T-cell (primary cell): ENCODE measurements at regions not wholly inside any gene's neighbourhood (a gene's known extent, or its start where the extent isn't known, plus 50 kb on each side); places are given as distances from the start of the nearest gene placed in this dataset.

ENCODE experiments used
- ATAC-seq, 4 experiments: fragments of 200-7000 bp in 3 of 4; fragments of 150-1000 bp in 1 of 4; cut with Tn5 transposase; replicated peaks in 1 of 4; 1 replicate in 3 of 4; 2 replicates in 1 of 4; pipeline ENCODE4 v1.10.0; 2021; ENCODE audit warnings: moderate library complexity in 3 of 4, mild to moderate bottlenecking in 2 of 4, moderate number of reproducible peaks in 1 of 4
- CTCF ChIA-PET, 2 donors: fragments of 300-600 bp; sonication (Branson Sonifier 250); formaldehyde crosslinking; loops; one replicate each; lab custom pipeline; 2022; ENCODE audit warnings: antibody characterized with exemption in 2 of 2; lab: Charles Lee
- POLR2A ChIA-PET, 2 donors: fragments of 300-600 bp; sonication (Branson Sonifier 250); formaldehyde crosslinking; loops; one replicate each; lab custom pipeline; 2022; ENCODE audit warnings: antibody characterized with exemption in 2 of 2; lab: Charles Lee
- DNase-seq, 35 experiments: peaks; one replicate each; pipeline versions ENCODE4 v3.0.0 to v3.0.0-alpha.2; 2013 to 2023
- H3K27ac ChIP-seq: one replicate; pipeline ENCODE4 v1.5.1; 2013; ENCODE audit warnings: low read length
- H3K27me3 ChIP-seq, 2 experiments: replicated peaks in 1 of 2; 1 replicate in 1 of 2; 2 replicates in 1 of 2; pipeline versions ENCODE4 v1.6.1 to v1.7.0; 2013; ENCODE audit warnings: low read length in 1 of 2, mixed read lengths in 1 of 2; ENCODE audit not compliant: control insufficient read depth in 2 of 2, insufficient read depth in 2 of 2; ENCODE audit errors: extremely low read depth in 1 of 2
- H3K36me3 ChIP-seq, 2 donors: 1 replicate in 1 of 2; 2 replicates in 1 of 2; pipeline versions ENCODE4 v1.6.1 to v1.7.0; 2013; ENCODE audit warnings: low read length in 1 of 2; ENCODE audit not compliant: control insufficient read depth in 2 of 2, insufficient read depth in 1 of 2; ENCODE audit errors: extremely low read depth in 1 of 2
- H3K4me1 ChIP-seq, 2 experiments: 1 replicate in 1 of 2; 2 replicates in 1 of 2; pipeline versions ENCODE4 v1.6.1 to v1.7.0; 2013; ENCODE audit warnings: low read length in 2 of 2, mixed read lengths in 1 of 2; ENCODE audit not compliant: insufficient read depth in 2 of 2, control insufficient read depth in 1 of 2; ENCODE audit errors: extremely low read depth in 1 of 2
- H3K4me3 ChIP-seq, 2 donors: 1 replicate in 1 of 2; 2 replicates in 1 of 2; pipeline versions ENCODE4 v1.5.1 to v1.7.0; 2013; ENCODE audit warnings: mild to moderate bottlenecking in 2 of 2, low read length in 1 of 2, moderate library complexity in 1 of 2; ENCODE audit not compliant: control insufficient read depth in 1 of 2; ENCODE audit errors: extremely low read depth in 1 of 2
- H3K9me3 ChIP-seq: 2 replicates; pipeline ENCODE4 v1.7.0; 2013
- H3K27ac Mint-ChIP-seq, 2 donors: one replicate each; pipeline ENCODE4 v1.8.0; 2020 to 2021; ENCODE audit warnings: mild to moderate bottlenecking in 2 of 2, mixed read lengths in 2 of 2
- H3K27me3 Mint-ChIP-seq, 2 donors: one replicate each; pipeline ENCODE4 v1.8.0; 2021 to 2022; ENCODE audit warnings: mixed read lengths in 2 of 2
- H3K36me3 Mint-ChIP-seq: one replicate; pipeline ENCODE4 v1.8.0; 2021; ENCODE audit warnings: mixed read lengths
- H3K4me1 Mint-ChIP-seq, 3 donors: one replicate each; pipeline ENCODE4 v1.8.0; 2020 to 2022; ENCODE audit warnings: mixed read lengths in 3 of 3, mild to moderate bottlenecking in 1 of 3
- H3K4me3 Mint-ChIP-seq, 3 donors: one replicate each; pipeline ENCODE4 v1.8.0; 2020 to 2022; ENCODE audit warnings: mild to moderate bottlenecking in 3 of 3, mixed read lengths in 3 of 3, moderate library complexity in 3 of 3
- H3K9me3 Mint-ChIP-seq, 3 donors: one replicate each; pipeline ENCODE4 v1.8.0; 2020 to 2022; ENCODE audit warnings: mixed read lengths in 3 of 3
- WGBS: methylation state at CpG from one replicate; pipeline ENCODE4 v1.1.5; 2013; ENCODE audit warnings: missing lambda C conversion rate; ENCODE audit not compliant: insufficient coverage; 5-methylcytosine and 5-hydroxymethylcytosine counted together

DNA sequence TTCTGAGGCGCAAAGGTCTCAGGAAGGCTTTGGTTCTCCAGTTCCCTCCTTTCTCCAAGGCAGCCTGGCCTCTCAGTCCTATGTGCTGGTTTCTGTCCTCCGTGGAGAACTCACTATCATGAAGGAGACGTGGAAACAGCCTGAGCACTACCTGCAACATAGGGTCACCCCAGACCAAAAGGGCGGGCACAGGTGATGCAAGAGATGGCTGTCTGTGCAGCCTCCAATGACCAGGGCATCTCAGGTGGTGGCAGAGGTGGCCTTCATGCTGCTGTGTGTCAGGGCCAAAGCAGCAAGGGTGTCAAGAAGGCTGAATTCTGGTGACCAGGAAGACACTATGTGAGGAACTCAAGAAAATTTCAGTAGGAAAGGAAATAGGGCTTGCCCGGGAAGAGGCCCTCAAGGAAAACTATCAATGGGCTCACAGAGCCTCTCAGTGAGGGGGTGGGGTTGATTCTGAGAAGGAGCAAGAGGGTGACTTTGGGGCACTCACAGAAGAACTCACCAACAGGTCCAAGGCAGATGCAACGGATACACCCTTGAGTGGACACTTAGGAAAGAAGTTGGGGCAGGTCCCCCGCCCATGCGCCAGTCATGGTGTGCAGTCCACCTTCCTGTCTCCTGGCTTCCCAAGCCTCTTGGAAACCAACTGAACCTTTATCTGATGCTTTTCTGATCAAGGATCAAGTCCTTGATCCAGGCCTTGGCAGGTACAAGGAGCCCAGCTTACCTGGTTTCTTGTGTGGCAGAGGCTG is 212.3 kb upstream of the B3GAT1 start:
- no peaks in the 10 kb centered on the region for H3K36me3 ChIP-seq
- H3K36me3 Mint-ChIP-seq: no peaks in the 10 kb centered on the region

DNA sequence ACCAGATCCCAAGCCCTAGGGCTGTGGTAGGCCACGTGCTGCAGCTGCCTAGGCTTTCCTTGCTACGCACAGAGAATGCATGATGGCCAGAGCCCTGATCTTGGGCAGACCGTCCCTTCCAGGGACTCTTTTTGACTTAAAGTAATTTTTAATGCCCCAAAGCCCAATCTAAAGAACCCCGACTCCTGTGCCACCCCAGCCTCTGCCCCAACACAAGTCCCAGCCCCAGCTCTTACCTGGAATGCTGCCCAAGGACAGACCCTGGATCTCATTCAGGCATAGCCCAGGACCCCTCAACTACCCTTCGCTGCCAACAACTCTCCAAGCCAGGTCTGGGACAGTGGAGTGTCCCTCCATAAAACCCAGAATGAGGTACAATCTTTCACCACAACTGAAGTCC is 211.7 kb upstream of the B3GAT1 start:
- Histone ChIP-seq H3K9me3 (no peaks in the 10 kb centered on the region), H3K36me3 (no peaks in the 10 kb centered on the region), H3K27me3 (peaks cover 0 to 23% of the 10 kb centered on the region in 2 experiments), H3K4me3 (no peak overlapping the region), H3K4me1 (no peaks in the 10 kb centered on the region), H3K27ac (no peak overlapping the region)
- DNase-seq (no peak), ATAC-seq (no peak)
- peaks cover 13 to 14% of the 10 kb centered on the region in 2 donors for H3K27me3 Mint-ChIP-seq
- no peak overlapping the region for H3K4me3 Mint-ChIP-seq
- 77% methylated on average over 3 of the region's 5 CpGs for WGBS
- no peaks in the 10 kb centered on the region for H3K36me3 Mint-ChIP-seq
- ChIA-PET POLR2A (no interaction called here), CTCF (no interaction called here)
- no peaks in the 10 kb centered on the region for H3K9me3 Mint-ChIP-seq
- no peak overlapping the region for H3K27ac Mint-ChIP-seq
- no peaks in the 10 kb centered on the region for H3K4me1 Mint-ChIP-seq

More for the DNA sequence above, 212.3 kb upstream of the B3GAT1 start:
- Mint-ChIP-seq H3K4me3 (no peak overlapping the region), H3K27ac (no peak overlapping the region), H3K9me3 (no peaks in the 10 kb centered on the region), H3K4me1 (no peaks in the 10 kb centered on the region), H3K27me3 (peaks cover 13 to 14% of the 10 kb centered on the region in 2 donors)
- 84% methylated on average over 6 of the region's 8 CpGs for WGBS
- Histone ChIP-seq H3K9me3 (no peaks in the 10 kb centered on the region), H3K4me1 (no peaks in the 10 kb centered on the region), H3K27me3 (peaks cover 0 to 27% of the 10 kb centered on the region in 2 experiments), H3K4me3 (no peak overlapping the region), H3K27ac (no peak overlapping the region)
- POLR2A ChIA-PET: no interaction called here
- no peak for ATAC-seq
- DNase-seq: no peak
- CTCF ChIA-PET: no interaction called here

DNA sequence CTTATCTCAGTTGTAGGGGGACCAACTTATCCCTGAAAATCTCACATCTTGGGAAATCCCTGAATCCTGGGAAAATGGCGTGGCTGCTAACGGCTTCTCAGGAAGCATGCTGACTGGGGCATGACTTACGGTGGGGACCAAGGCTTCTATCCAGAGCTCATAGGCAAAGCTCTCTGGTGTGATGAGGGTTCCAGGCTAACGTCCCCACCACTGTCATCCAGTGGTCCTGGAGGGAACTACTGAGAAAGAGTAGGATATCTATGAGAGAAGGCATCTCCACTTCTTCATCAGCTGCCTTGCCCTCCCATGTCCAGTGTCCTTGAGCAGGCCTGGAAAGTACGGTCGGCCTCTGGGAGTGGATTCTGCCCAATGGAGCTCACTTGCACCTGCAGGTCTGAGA is 210.4 kb upstream of the B3GAT1 start:
- Histone ChIP-seq H3K9me3 (no peaks in the 10 kb centered on the region), H3K27ac (no peak overlapping the region), H3K27me3 (peaks cover 0 to 22% of the 10 kb centered on the region in 2 experiments), H3K4me3 (no peak overlapping the region), H3K4me1 (no peaks in the 10 kb centered on the region), H3K36me3 (no peaks in the 10 kb centered on the region)
- ChIA-PET CTCF (no interaction called here), POLR2A (no interaction called here)
- Mint-ChIP-seq H3K27ac (no peak overlapping the region), H3K9me3 (no peaks in the 10 kb centered on the region), H3K27me3 (peaks cover 11 to 13% of the 10 kb centered on the region in 2 donors), H3K4me3 (no peak overlapping the region), H3K36me3 (no peaks in the 10 kb centered on the region), H3K4me1 (no peaks in the 10 kb centered on the region)
- WGBS: 100% methylated on average over 1 of the region's 6 CpGs
- DNase-seq (no peak), ATAC-seq (no peak)

DNA sequence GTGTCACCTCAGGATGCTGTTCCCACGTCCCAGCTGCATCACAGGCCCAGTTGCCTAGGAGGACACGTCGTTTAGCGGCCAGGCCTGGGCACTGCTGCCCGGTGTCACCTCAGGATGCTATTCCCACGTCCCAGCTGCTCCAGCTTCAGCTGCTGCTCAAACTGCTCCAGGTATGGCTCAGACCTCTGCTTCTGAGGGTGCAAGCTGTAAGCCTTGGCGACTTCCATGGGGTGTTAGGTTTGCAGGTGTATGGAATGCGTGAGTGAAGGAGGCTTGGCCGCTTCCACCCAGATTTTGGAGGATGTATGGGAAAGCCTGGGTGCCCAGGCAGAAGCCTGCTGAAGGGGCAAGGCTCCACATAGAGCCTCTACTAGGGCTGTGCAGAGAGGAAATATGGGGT is 205.3 kb upstream of the B3GAT1 start:
- Histone ChIP-seq H3K9me3 (no peaks in the 10 kb centered on the region), H3K27me3 (peaks cover 0 to 11% of the 10 kb centered on the region in 2 experiments), H3K27ac (no peak overlapping the region), H3K4me3 (no peak overlapping the region), H3K36me3 (no peaks in the 10 kb centered on the region), H3K4me1 (no peaks in the 10 kb centered on the region)
- CTCF ChIA-PET: no interaction called here
- Mint-ChIP-seq H3K9me3 (no peaks in the 10 kb centered on the region), H3K4me1 (no peaks in the 10 kb centered on the region), H3K27me3 (peaks cover 8 to 20% of the 10 kb centered on the region in 2 donors), H3K4me3 (no peak overlapping the region), H3K36me3 (no peaks in the 10 kb centered on the region), H3K27ac (no peak overlapping the region)
- no peak for DNase-seq
- POLR2A ChIA-PET: no interaction called here
- ATAC-seq: no peak
- WGBS: 81% methylated on average over 7 of the region's 9 CpGs

DNA sequence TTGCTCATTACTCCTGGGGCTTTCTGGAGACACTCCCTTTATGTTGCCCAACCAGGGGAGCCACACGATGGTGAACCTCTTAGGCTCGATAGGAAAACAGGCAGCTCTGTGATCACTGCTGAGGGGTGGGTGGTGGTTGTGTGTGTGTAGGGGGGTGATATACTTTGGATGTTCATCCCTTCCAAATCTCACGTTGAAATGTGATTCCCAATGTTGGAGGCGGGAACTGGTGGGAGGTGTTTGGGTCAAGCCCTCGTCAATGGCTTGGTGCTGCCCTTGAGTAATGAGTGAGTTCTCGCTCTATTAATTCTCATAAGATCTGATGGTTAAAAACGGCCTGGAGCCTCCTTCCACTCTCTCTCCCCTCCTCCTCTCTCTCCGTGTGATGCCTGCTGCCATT is 204.0 kb upstream of the B3GAT1 start:
- H3K4me1 Mint-ChIP-seq: no peaks in the 10 kb centered on the region
- no peak for DNase-seq
- H3K36me3 Mint-ChIP-seq: no peaks in the 10 kb centered on the region
- no peak overlapping the region for H3K4me3 Mint-ChIP-seq
- H3K27ac Mint-ChIP-seq: no peak overlapping the region
- Histone ChIP-seq H3K36me3 (no peaks in the 10 kb centered on the region), H3K4me3 (no peak overlapping the region), H3K9me3 (no peaks in the 10 kb centered on the region), H3K27ac (no peak overlapping the region), H3K4me1 (no peaks in the 10 kb centered on the region), H3K27me3 (peaks cover 0 to 22% of the 10 kb centered on the region in 2 experiments)
- ChIA-PET POLR2A (no interaction called here), CTCF (no interaction called here)
- 83% methylated on average over 2 of the region's 8 CpGs for WGBS
- no peaks in the 10 kb centered on the region for H3K9me3 Mint-ChIP-seq
- peaks cover 6 to 24% of the 10 kb centered on the region in 2 donors for H3K27me3 Mint-ChIP-seq
- ATAC-seq: no peak

DNA sequence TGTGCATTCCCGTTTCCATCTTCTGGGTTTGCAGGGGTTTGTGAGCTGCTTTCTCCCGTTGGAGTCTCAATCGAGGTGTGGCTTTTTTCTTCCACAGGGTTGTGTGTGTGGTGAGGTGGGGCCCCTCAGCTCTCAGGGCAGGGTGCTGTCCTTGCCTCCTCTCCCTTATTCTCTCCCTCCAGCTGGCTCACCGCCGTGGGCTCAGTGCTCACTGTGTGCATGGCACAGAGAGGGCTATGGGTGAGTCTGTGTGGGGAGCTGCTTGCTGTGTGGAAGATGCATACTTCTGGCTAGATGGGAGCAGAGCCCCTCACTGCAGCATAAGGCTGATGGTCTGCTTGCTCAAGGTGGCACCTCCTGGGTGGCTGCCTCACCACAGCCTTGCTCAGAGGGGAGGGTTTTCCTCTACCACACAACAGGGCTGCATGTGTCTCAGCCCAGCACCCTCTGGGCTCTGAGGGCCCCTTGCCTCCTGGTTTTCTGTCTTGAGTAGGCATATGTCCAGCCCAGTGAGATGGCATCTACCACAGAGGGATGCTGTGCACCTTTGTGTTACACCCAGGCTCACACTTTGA is 203.1 kb upstream of the B3GAT1 start:
- Histone ChIP-seq H3K4me3 (no peak overlapping the region), H3K9me3 (no peaks in the 10 kb centered on the region), H3K27ac (no peak overlapping the region), H3K4me1 (no peaks in the 10 kb centered on the region), H3K36me3 (no peaks in the 10 kb centered on the region), H3K27me3 (peaks cover 0 to 31% of the 10 kb centered on the region in 2 experiments)
- CTCF ChIA-PET: no interaction called here
- WGBS: 75% methylated on average over 1 of the region's 5 CpGs
- Mint-ChIP-seq H3K27ac (no peak overlapping the region), H3K27me3 (peaks cover 5 to 25% of the 10 kb centered on the region in 2 donors), H3K4me3 (no peak overlapping the region), H3K36me3 (no peaks in the 10 kb centered on the region), H3K9me3 (no peaks in the 10 kb centered on the region), H3K4me1 (no peaks in the 10 kb centered on the region)
- ATAC-seq (peak in 1 of 4 experiments; percentile 30), DNase-seq (no peak)
- POLR2A ChIA-PET: no interaction called here
